OCI-LY3 (cell line): ENCODE measurements at regions not wholly inside any gene's neighbourhood (a gene's known extent, or its start where the extent isn't known, plus 50 kb on each side); places are given as distances from the start of the nearest gene placed in this dataset.
A peak's percentile ranks its signal among the peaks of the same experiment; 100 is the strongest.
"Not testable (repeated sequence)": the region's sequence is repeated elsewhere in the genome, so short reads cannot be mapped to it uniquely, and the experiment has no call there.

Experiments used
- H2AFZ ChIP-seq: fragments of 200-600, 300-600 bp; shearing (Covaris generic); 2 replicates; pipeline ENCODE4 v1.6.0; 2014; ENCODE audit warnings: antibody characterized with exemption, low read depth, low read length
- H3K27ac ChIP-seq: fragments of 200-600, 300-600 bp; sonication (generic); 2 replicates; pipeline ENCODE4 v1.5.1; 2014; ENCODE audit warnings: mild to moderate bottlenecking, low read length, moderate library complexity, mixed read lengths
- H3K27me3 ChIP-seq: fragments of 200-600, 300-600 bp; sonication (generic); 2 replicates; pipeline ENCODE4 v1.6.1; 2014; ENCODE audit warnings: low read depth, low read length, mixed read lengths
- H3K36me3 ChIP-seq: fragments of 200-600, 300-600 bp; sonication (generic); replicated peaks from 2 replicates; pipeline ENCODE3; 2014; ENCODE audit warnings: low read depth, low read length, mixed read lengths
- H3K4me1 ChIP-seq: fragments of 300-600, 200-600 bp; sonication (generic); 2 replicates; pipeline ENCODE4 v1.6.1; 2014; ENCODE audit warnings: low read length, mixed read lengths
- H3K4me2 ChIP-seq: fragments of 200-600, 300-600 bp; sonication (generic); 2 replicates; pipeline ENCODE4 v1.6.1; 2014; ENCODE audit warnings: low read length, mixed read lengths
- H3K4me3 ChIP-seq: fragments of 300-600, 200-600 bp; sonication (generic); 2 replicates; pipeline ENCODE4 v1.5.1; 2014; ENCODE audit warnings: antibody characterized with exemption, mild to moderate bottlenecking, low read length, moderate library complexity
- H3K79me2 ChIP-seq: fragments of 300-600, 200-600 bp; shearing (Covaris generic); 2 replicates; pipeline ENCODE4 v1.6.1; 2014; ENCODE audit warnings: mild to moderate bottlenecking, low read length, mixed read lengths
- H3K9ac ChIP-seq: fragments of 300-600, 200-600 bp; shearing (Covaris generic); 2 replicates; pipeline ENCODE4 v1.6.0; 2014; ENCODE audit warnings: mild to moderate bottlenecking, low read length, moderate library complexity
- H3K9me3 ChIP-seq: fragments of 200-600, 300-600 bp; shearing (Covaris generic); 2 replicates; pipeline ENCODE4 v1.6.1; 2014; ENCODE audit warnings: low read length, mixed read lengths; ENCODE audit not compliant: insufficient read depth
- H4K20me1 ChIP-seq: fragments of 200-600, 300-600 bp; sonication (generic); 2 replicates; pipeline ENCODE4 v1.6.1; 2016; ENCODE audit warnings: low read length, mixed read lengths; ENCODE audit not compliant: insufficient read depth
- EZH2phosphoT487 ChIP-seq: fragments of 200-600 bp; shearing (Covaris generic); IDR thresholded peaks from 2 replicates; pipeline ENCODE4 v1.6.1; 2018; ENCODE audit warnings: antibody characterized with exemption, mixed run types, low read depth
- TF ChIP-seq, protein P1 (sequence below): fragments of 200-600, 300-600 bp; sonication (generic); IDR thresholded peaks from 2 replicates; pipeline ENCODE4 v1.5.1; 2014; ENCODE audit warnings: antibody characterized with exemption, low read length, low read depth

GRCh38 chrY:12296460-12296859 is 404.6 kb upstream of the USP9Y start:
- no peak overlapping the region for H2AFZ ChIP-seq
- TF ChIP-seq, protein P1, sequence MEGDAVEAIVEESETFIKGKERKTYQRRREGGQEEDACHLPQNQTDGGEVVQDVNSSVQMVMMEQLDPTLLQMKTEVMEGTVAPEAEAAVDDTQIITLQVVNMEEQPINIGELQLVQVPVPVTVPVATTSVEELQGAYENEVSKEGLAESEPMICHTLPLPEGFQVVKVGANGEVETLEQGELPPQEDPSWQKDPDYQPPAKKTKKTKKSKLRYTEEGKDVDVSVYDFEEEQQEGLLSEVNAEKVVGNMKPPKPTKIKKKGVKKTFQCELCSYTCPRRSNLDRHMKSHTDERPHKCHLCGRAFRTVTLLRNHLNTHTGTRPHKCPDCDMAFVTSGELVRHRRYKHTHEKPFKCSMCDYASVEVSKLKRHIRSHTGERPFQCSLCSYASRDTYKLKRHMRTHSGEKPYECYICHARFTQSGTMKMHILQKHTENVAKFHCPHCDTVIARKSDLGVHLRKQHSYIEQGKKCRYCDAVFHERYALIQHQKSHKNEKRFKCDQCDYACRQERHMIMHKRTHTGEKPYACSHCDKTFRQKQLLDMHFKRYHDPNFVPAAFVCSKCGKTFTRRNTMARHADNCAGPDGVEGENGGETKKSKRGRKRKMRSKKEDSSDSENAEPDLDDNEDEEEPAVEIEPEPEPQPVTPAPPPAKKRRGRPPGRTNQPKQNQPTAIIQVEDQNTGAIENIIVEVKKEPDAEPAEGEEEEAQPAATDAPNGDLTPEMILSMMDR: no peak
- no peak for TF ChIP-seq EZH2phosphoT487

DNA sequence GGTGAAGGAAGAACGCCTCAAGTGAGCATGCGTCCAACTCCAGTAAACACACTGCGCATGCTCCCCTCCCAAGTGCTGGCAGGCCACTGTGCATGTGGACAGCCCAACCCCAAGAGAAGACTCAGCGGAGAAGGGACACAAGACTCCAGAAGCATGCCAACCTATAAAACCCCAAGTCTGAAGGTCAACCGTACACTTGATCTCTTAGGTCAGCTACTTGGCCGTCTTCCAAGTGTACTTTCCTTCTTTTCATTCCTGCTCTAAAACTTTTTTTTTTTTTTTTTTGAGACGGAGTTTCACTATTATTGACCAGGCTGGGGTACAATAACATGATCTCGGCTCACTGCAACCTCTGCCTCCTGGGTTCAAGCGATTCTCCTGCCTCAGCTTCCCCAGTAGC is 401.2 kb upstream of the USP9Y start:
- not testable (repeated sequence) for H4K20me1 ChIP-seq, H3K4me1 ChIP-seq, H3K9me3 ChIP-seq, H2AFZ ChIP-seq, H3K9ac ChIP-seq, H3K4me3 ChIP-seq, H3K27me3 ChIP-seq, H3K79me2 ChIP-seq, H3K4me2 ChIP-seq, H3K36me3 ChIP-seq, H3K27ac ChIP-seq

More at GRCh38 chrY:12296460-12296859, 404.6 kb upstream of the USP9Y start:
- no peaks in the 10 kb centered on the region for H4K20me1 ChIP-seq
- no peaks in the 10 kb centered on the region for H3K27me3 ChIP-seq
- no peaks in the 10 kb centered on the region for H3K9me3 ChIP-seq
- H3K36me3 ChIP-seq: no peaks in the 10 kb centered on the region
- H3K4me1 ChIP-seq: no peaks in the 10 kb centered on the region
- H3K9ac ChIP-seq: no peak overlapping the region
- H3K4me2 ChIP-seq: no peak overlapping the region
- H3K4me3 ChIP-seq: no peak overlapping the region
- no peaks in the 10 kb centered on the region for H3K79me2 ChIP-seq
- no peak overlapping the region for H3K27ac ChIP-seq

GRCh38 chrY:12303464-12303863 is 397.6 kb upstream of the USP9Y start:
- H3K4me1 ChIP-seq: no peaks in the 10 kb centered on the region
- H3K4me2 ChIP-seq: peak overlapping the region; percentile 32
- no peaks in the 10 kb centered on the region for H3K27me3 ChIP-seq
- no peaks in the 10 kb centered on the region for H4K20me1 ChIP-seq
- no peak overlapping the region for H3K9ac ChIP-seq
- H3K27ac ChIP-seq: no peak overlapping the region
- no peaks in the 10 kb centered on the region for H3K9me3 ChIP-seq
- H3K36me3 ChIP-seq: no peaks in the 10 kb centered on the region
- no peak overlapping the region for H2AFZ ChIP-seq
- no peaks in the 10 kb centered on the region for H3K79me2 ChIP-seq
- TF ChIP-seq, protein P1: no peak
- TF ChIP-seq EZH2phosphoT487: no peak
- peak overlapping the region; percentile 21 for H3K4me3 ChIP-seq

GRCh38 chrY:12305456-12305855 is 395.6 kb upstream of the USP9Y start:
- no peaks in the 10 kb centered on the region for H3K79me2 ChIP-seq
- no peak overlapping the region for H2AFZ ChIP-seq
- no peaks in the 10 kb centered on the region for H3K9me3 ChIP-seq
- H3K4me3 ChIP-seq: no peak overlapping the region
- H3K4me2 ChIP-seq: no peak overlapping the region
- no peaks in the 10 kb centered on the region for H3K36me3 ChIP-seq
- no peak overlapping the region for H3K27ac ChIP-seq
- no peaks in the 10 kb centered on the region for H4K20me1 ChIP-seq
- TF ChIP-seq EZH2phosphoT487: no peak
- TF ChIP-seq, protein P1: no peak
- H3K27me3 ChIP-seq: no peaks in the 10 kb centered on the region
- H3K9ac ChIP-seq: no peak overlapping the region
- no peaks in the 10 kb centered on the region for H3K4me1 ChIP-seq

- Histone ChIP-seq H3K27ac (no peak overlapping the region), H3K27me3 (no peaks in the 10 kb centered on the region), H3K9ac (no peak overlapping the region), H3K36me3 (no peaks in the 10 kb centered on the region), H3K79me2 (no peaks in the 10 kb centered on the region), H3K4me2 (no peak overlapping the region), H3K4me3 (no peak overlapping the region), H4K20me1 (no peaks in the 10 kb centered on the region), H3K9me3 (no peaks in the 10 kb centered on the region), H2AFZ (no peak overlapping the region), H3K4me1 (no peaks in the 10 kb centered on the region)
- TF ChIP-seq, protein P1: peak; percentile 49
- no peak for TF ChIP-seq EZH2phosphoT487
These were observed 391.8 kb upstream of the USP9Y start for GRCh38 chrY:12309212-12309611.
